ENCODE measurements at regions not wholly inside any gene's neighbourhood (a gene's known extent, or its start where the extent isn't known, plus 50 kb on each side); places are given as distances from the start of the nearest gene placed in this dataset.

- CTCF ChIA-PET (ENCODE audit: low intra/inter-chr PET ratio, low total read pairs), result no interaction called here
Measured at GRCh38 chr10:56596257-56596656, 235.2 kb upstream of the ZWINT start.

More at GRCh38 chr10:56596257-56596656, 235.2 kb upstream of the ZWINT start:
- intact Hi-C loops (cut with micrococcal nuclease; ENCODE audit: unreplicated experiment) (no loop called here), in situ Hi-C loops (cut with HindIII; ENCODE audit: extremely low pct_ligation_motif_present, low pct_unique_long_range_greater_than_20kb) (no loop called here)
- Histone ChIP-seq H3K27me3 (ENCODE audit: control insufficient read depth in 1 of 2, insufficient read depth in 2 of 2, low read length in 2 of 2) (no peaks in the 10 kb centered on the region), H3K4me3 (replicated peaks in 1 of 3; ENCODE audit: insufficient read depth in 1 of 3, low read depth in 2 of 3, low read length in 3 of 3) (no peak overlapping the region), H3K9ac (ENCODE audit: insufficient read depth, low read depth, low read length) (no peak overlapping the region), H4K20me1 (ENCODE audit: insufficient read depth, low read length) (no peaks in the 10 kb centered on the region), H3K4me1 (ENCODE audit: insufficient read depth, low read length) (no peaks in the 10 kb centered on the region), H3K4me2 (ENCODE audit: low read depth, low read length) (no peak overlapping the region), H3K27ac (ENCODE audit: extremely low read length, insufficient read depth, low read length) (no peak overlapping the region), H3K9me3 (ENCODE audit: low read length) (no peaks in the 10 kb centered on the region), H3K36me3 (replicated peaks in 1 of 2; ENCODE audit: control insufficient read depth in 1 of 2, insufficient read depth in 2 of 2, low read length in 2 of 2) (no peaks in the 10 kb centered on the region), H2AFZ (ENCODE audit: low read length) (no peak overlapping the region), H3K79me2 (ENCODE audit: insufficient read depth, low read length) (no peaks in the 10 kb centered on the region)
- WGBS (ENCODE audit: low lambda C conversion rate), result 1% methylated on average over 4 of the region's 4 CpGs
- POLR2A ChIA-PET, result no interaction called here
- ATAC-seq (no peak), FAIRE-seq (no peak), DNase-seq (ENCODE audit: low spot score) (no peak)
- BruUV-seq (replicated peaks), result no TSS peak
- TF ChIP-seq SNAPC5 (CRISPR knock-in tag; IDR thresholded peaks at IDR 0.05; ENCODE audit: borderline replicate concordance) (no peak), ZNF276 (CRISPR knock-in tag; IDR thresholded peaks at IDR 0.05; ENCODE audit: low read depth) (no peak), SAP130 (CRISPR knock-in tag; IDR thresholded peaks at IDR 0.05; ENCODE audit: low read depth) (no peak), LCORL (IDR thresholded peaks at IDR 0.05) (no peak), LCORL (CRISPR knock-in tag; IDR thresholded peaks at IDR 0.05) (no peak), ZNF777 (CRISPR knock-in tag; IDR thresholded peaks at IDR 0.05) (no peak), FLYWCH1 (CRISPR knock-in tag; IDR thresholded peaks at IDR 0.05) (no peak), CEBPZ (IDR thresholded peaks at IDR 0.05; ENCODE audit: low read length) (no peak)

Data from HepG2 (cell line).